Fibroblast of pulmonary artery (primary cell): ENCODE measurements at regions not wholly inside any gene's neighbourhood (a gene's known extent, or its start where the extent isn't known, plus 50 kb on each side); places are given as distances from the start of the nearest gene placed in this dataset.

Experiments used
- DNase-seq: peaks from one replicate; pipeline ENCODE4 v3.0.0-alpha.2; 2010; ENCODE audit warnings: low read depth
- H3K4me3 ChIP-seq: replicated peaks from 2 replicates; pipeline ENCODE4 v1.5.1; 2011; ENCODE audit warnings: low read depth, mild to moderate bottlenecking, control low read depth, low read length, moderate library complexity
- TF ChIP-seq, protein P1 (sequence below): IDR thresholded peaks from 2 replicates; pipeline ENCODE4 v1.5.1; 2011; ENCODE audit warnings: mild to moderate bottlenecking, control low read depth, low read length, inconsistent platforms; ENCODE audit errors: missing control alignments

GRCh38 chr1:191888996-191889622 lies 269.2 kb upstream of the RGS18 start:
- TF ChIP-seq, protein P1, sequence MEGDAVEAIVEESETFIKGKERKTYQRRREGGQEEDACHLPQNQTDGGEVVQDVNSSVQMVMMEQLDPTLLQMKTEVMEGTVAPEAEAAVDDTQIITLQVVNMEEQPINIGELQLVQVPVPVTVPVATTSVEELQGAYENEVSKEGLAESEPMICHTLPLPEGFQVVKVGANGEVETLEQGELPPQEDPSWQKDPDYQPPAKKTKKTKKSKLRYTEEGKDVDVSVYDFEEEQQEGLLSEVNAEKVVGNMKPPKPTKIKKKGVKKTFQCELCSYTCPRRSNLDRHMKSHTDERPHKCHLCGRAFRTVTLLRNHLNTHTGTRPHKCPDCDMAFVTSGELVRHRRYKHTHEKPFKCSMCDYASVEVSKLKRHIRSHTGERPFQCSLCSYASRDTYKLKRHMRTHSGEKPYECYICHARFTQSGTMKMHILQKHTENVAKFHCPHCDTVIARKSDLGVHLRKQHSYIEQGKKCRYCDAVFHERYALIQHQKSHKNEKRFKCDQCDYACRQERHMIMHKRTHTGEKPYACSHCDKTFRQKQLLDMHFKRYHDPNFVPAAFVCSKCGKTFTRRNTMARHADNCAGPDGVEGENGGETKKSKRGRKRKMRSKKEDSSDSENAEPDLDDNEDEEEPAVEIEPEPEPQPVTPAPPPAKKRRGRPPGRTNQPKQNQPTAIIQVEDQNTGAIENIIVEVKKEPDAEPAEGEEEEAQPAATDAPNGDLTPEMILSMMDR, result no peak
- peak; percentile 42 for DNase-seq
- H3K4me3 ChIP-seq, result no peak overlapping the region

- TF ChIP-seq, protein P1, result no peak
- DNase-seq, result no peak
- no peak overlapping the region for H3K4me3 ChIP-seq
Observed at GRCh38 chr1:191889623-191890003, 268.6 kb upstream of the RGS18 start.

DNA sequence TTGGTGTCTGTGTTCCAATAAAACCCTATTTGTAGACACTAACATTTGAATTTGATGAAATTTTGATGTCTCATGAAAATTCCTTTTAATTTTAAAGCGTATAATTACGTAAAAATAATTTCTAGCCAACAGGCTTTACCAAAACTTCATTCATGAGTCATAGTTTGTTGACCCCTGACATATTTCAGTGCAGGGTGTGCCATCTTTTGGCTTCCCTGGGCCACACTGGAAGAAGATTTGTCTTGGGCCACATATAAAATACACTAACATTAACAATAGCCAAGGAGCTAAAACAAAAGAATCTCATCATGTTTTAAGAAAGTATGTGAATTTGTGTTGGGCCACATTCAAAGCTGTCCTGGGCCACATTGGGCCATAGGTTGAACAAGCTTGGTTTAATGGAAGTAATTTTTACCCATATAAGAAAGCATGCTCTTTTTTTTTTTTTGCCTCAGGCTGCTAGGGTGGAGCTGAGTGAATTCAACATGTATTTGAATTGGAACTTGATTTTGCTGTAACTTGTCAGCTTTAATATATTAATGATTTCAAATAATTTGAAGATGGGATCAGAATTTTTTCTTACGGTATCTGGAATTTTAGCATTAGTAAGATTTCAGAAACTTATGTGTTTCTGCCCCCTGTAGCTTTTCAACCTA lies 267.7 kb upstream of the RGS18 start:
- H3K4me3 ChIP-seq, result no peak overlapping the region
- TF ChIP-seq, protein P1, result no peak
- DNase-seq, result no peak

DNA sequence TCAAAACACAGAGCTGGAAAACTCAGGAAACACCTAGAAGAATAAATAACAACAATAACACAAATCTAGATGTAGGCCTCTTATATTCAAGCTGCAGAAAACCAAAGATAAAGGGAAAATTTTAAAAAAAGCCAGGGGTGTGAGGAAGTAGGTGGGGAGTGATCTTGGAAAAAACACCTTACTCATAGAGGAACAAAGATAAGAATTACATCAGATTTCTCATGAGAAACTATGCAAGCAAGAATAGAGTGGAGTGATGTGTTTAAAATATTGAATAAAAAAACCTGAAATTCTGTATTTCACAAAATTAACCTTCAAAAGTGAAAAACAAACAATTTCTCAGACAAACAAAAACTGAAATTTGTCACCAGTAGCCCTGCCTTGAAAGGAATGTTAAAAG lies 265.5 kb upstream of the RGS18 start:
- H3K4me3 ChIP-seq, result no peak overlapping the region
- TF ChIP-seq, protein P1, result no peak
- no peak for DNase-seq

- H3K4me3 ChIP-seq, result no peak overlapping the region
- TF ChIP-seq, protein P1, result no peak
- DNase-seq, result no peak
Observed at GRCh38 chr1:191895049-191895448, 263.2 kb upstream of the RGS18 start.

DNA sequence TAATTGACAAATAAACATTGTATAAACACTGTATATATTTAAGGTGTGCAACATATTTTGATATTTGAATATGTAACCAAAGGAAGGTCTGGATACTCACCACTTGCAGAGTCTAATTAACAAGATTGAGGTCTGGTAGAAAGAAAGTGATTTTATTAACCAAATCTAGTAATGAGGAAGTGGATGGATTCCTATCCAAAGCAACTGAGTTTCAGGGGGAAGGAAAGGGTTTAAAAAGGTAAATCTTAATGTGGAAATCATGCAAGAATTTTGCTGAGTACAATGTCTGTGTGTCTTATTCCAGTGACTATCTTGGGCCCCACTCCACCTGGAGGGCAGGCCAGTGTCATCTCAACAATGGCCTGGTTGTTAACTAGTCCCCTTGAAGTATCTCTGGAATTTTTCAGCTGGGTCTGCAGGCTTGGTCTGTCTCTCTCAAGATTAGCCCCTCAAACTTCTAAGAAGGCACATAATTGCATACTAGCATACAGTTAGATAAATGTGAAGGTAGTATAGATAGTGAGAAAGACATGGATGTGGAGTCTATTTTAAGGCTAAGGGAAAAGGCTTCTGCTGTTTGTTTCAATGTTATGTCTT lies 262.7 kb upstream of the RGS18 start:
- DNase-seq, result no peak
- H3K4me3 ChIP-seq, result no peak overlapping the region
- TF ChIP-seq, protein P1, result no peak

DNA sequence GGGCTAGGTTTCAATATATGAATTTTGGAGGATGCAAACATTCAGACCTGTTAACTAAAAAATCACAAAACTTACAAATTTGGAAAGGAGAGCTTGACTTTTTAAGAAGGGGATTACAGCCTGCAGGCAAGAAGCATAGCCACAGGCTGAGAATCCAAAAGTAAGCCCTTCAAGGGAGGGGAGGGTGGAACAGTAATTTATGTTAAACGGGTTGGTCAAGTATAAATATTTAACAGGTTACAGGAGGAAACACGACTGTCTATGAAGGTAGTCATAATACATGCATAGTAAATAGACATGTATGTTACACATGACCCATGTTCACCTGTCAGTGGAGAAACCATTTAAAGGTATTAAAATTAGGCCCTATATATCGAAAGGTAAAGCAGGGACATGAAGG lies 261.1 kb upstream of the RGS18 start:
- no peak for DNase-seq
- no peak overlapping the region for H3K4me3 ChIP-seq
- TF ChIP-seq, protein P1, result no peak
